OCI-LY7 (cell line): ENCODE measurements at regions not wholly inside any gene's neighbourhood (a gene's known extent, or its start where the extent isn't known, plus 50 kb on each side); places are given as distances from the start of the nearest gene placed in this dataset.

ENCODE experiments used
- BruUV-seq: library from RNA; stranded (reverse); fragments of 400-500 nt; replicated peaks from 2 replicates; lab custom pipeline; 2021; lab: Mats Ljungman, UMichigan
- CTCF ChIA-PET: fragments of 300-600 bp; sonication (Branson Sonifier 250); formaldehyde crosslinking; loops from one replicate; lab custom pipeline; 2022; ENCODE audit warnings: antibody characterized with exemption; ENCODE audit not compliant: unreplicated experiment; lab: Charles Lee
- POLR2A ChIA-PET: fragments of 300-600 bp; sonication (Branson Sonifier 250); formaldehyde crosslinking; loops from one replicate; lab custom pipeline; 2022; ENCODE audit warnings: antibody characterized with exemption; lab: Charles Lee
- DNase-seq: peaks from one replicate; pipeline ENCODE4 v3.0.0-alpha.2; 2015; ENCODE audit warnings: low spot score
- H2AFZ ChIP-seq: fragments of 200-600 bp; sonication (generic), shearing (Covaris generic); 2 replicates; pipeline ENCODE4 v1.6.1; 2014; ENCODE audit warnings: mild to moderate bottlenecking, antibody characterized with exemption, low read length, moderate library complexity
- H3K27ac ChIP-seq: fragments of 200-600 bp; sonication (generic); 2 replicates; pipeline ENCODE4 v1.5.1; 2014; ENCODE audit warnings: mixed run types, low read depth, mild to moderate bottlenecking, moderate library complexity, low read length, inconsistent platforms; ENCODE audit not compliant: poor library complexity, severe bottlenecking
- H3K36me3 ChIP-seq: fragments of 200-600 bp; sonication (generic); 2 replicates; pipeline ENCODE4 v1.6.1; 2014; ENCODE audit warnings: mild to moderate bottlenecking, antibody characterized with exemption, low read length, moderate library complexity, mixed read lengths; ENCODE audit not compliant: insufficient read depth
- H3K4me1 ChIP-seq: fragments of 200-600 bp; sonication (generic); 2 replicates; pipeline ENCODE4 v1.5.1; 2014; ENCODE audit warnings: mild to moderate bottlenecking, low read length; ENCODE audit not compliant: insufficient read depth, poor library complexity, severe bottlenecking
- H3K4me2 ChIP-seq: fragments of 200-600 bp; sonication (generic); 2 replicates; pipeline ENCODE4 v1.6.1; 2014; ENCODE audit warnings: mild to moderate bottlenecking, low read length
- H3K4me3 ChIP-seq: fragments of 200-600 bp; sonication (generic); 2 replicates; pipeline ENCODE4 v1.5.1; 2014; ENCODE audit warnings: mild to moderate bottlenecking, low read depth, low read length; ENCODE audit not compliant: poor library complexity, severe bottlenecking
- H3K79me2 ChIP-seq: fragments of 200-600 bp; sonication (generic); 2 replicates; pipeline ENCODE4 v1.6.1; 2016; ENCODE audit warnings: low read depth, mild to moderate bottlenecking, low read length, moderate library complexity, mixed read lengths; ENCODE audit not compliant: insufficient read depth
- H3K9me2 ChIP-seq: fragments of 200-600 bp; sonication (generic); 2 replicates; pipeline ENCODE4 v1.6.1; 2016; ENCODE audit warnings: mild to moderate bottlenecking, low read length, mixed read lengths; ENCODE audit not compliant: insufficient read depth
- H3K9me3 ChIP-seq: fragments of 200-600 bp; sonication (generic); 2 replicates; pipeline ENCODE4 v1.6.1; 2014; ENCODE audit warnings: mild to moderate bottlenecking, mixed run types, low read length, mixed read lengths
- H4K20me1 ChIP-seq: fragments of 200-600 bp; sonication (generic); 2 replicates; pipeline ENCODE4 v1.6.1; 2014; ENCODE audit warnings: mild to moderate bottlenecking, antibody characterized with exemption, low read length, moderate library complexity, mixed read lengths; ENCODE audit not compliant: insufficient read depth
- CTCF ChIP-seq: fragments of 200-600 bp; sonication (generic); conservative IDR thresholded peaks from 2 replicates; pipeline ENCODE4 v1.5.1; 2014; ENCODE audit warnings: mild to moderate bottlenecking, antibody characterized with exemption, low read length, moderate library complexity, mixed read lengths
- EZH2phosphoT487 ChIP-seq: fragments of 200-600 bp; sonication (generic); IDR thresholded peaks from 2 replicates; pipeline ENCODE4 v1.6.1; 2018; ENCODE audit warnings: low read depth, borderline replicate concordance, mild to moderate bottlenecking, mixed run types, antibody characterized with exemption, low read length, moderate library complexity, mixed read lengths
- intact Hi-C: fragments of 100-400 bp; cut with micrococcal nuclease; formaldehyde crosslinking; loops from one replicate; pipeline ENCODE4 v1.10.0; 2022; ENCODE audit not compliant: unreplicated experiment

GRCh38 chr19:56949626-56950025 is 109.1 kb upstream of the PEG3 start:
- H3K4me2 ChIP-seq, result no peak overlapping the region
- no peak for DNase-seq
- H3K36me3 ChIP-seq, result no peaks in the 10 kb centered on the region
- no TSS peak for BruUV-seq
- ChIA-PET CTCF (no interaction called here), POLR2A (no interaction called here)
- H3K79me2 ChIP-seq, result no peaks in the 10 kb centered on the region
- TF ChIP-seq CTCF, result no peak
- no peak for TF ChIP-seq EZH2phosphoT487
- intact Hi-C loops, result no loop called here
- no peaks in the 10 kb centered on the region for H3K4me1 ChIP-seq
- H2AFZ ChIP-seq, result no peak overlapping the region
- no peak overlapping the region for H3K4me3 ChIP-seq
- no peaks in the 10 kb centered on the region for H3K9me2 ChIP-seq
- no peaks in the 10 kb centered on the region for H4K20me1 ChIP-seq
- H3K27ac ChIP-seq, result no peak overlapping the region
- H3K9me3 ChIP-seq, result no peaks in the 10 kb centered on the region

- TF ChIP-seq EZH2phosphoT487 (no peak), CTCF (no peak)
- no TSS peak for BruUV-seq
- no peaks in the 10 kb centered on the region for H3K9me2 ChIP-seq
- no peak overlapping the region for H3K27ac ChIP-seq
- no peak overlapping the region for H3K4me3 ChIP-seq
- H2AFZ ChIP-seq, result no peak overlapping the region
- no peaks in the 10 kb centered on the region for H3K4me1 ChIP-seq
- intact Hi-C loops, result no loop called here
- no peaks in the 10 kb centered on the region for H4K20me1 ChIP-seq
- no peaks in the 10 kb centered on the region for H3K36me3 ChIP-seq
- ChIA-PET CTCF (no interaction called here), POLR2A (no interaction called here)
- no peaks in the 10 kb centered on the region for H3K79me2 ChIP-seq
- DNase-seq, result no peak
- no peaks in the 10 kb centered on the region for H3K9me3 ChIP-seq
- no peak overlapping the region for H3K4me2 ChIP-seq
Measured at GRCh38 chr19:56951672-56952071, 111.1 kb upstream of the PEG3 start.

GRCh38 chr19:56953470-56953869 is 112.9 kb upstream of the PEG3 start:
- Histone ChIP-seq H3K4me3 (no peak overlapping the region), H3K4me1 (no peaks in the 10 kb centered on the region), H4K20me1 (no peaks in the 10 kb centered on the region), H2AFZ (no peak overlapping the region), H3K9me2 (no peaks in the 10 kb centered on the region), H3K79me2 (no peaks in the 10 kb centered on the region), H3K4me2 (no peak overlapping the region), H3K27ac (no peak overlapping the region), H3K9me3 (no peaks in the 10 kb centered on the region), H3K36me3 (no peaks in the 10 kb centered on the region)
- ChIA-PET POLR2A (no interaction called here), CTCF (no interaction called here)
- intact Hi-C loops, result no loop called here
- TF ChIP-seq EZH2phosphoT487 (no peak), CTCF (no peak)
- no peak for DNase-seq
- BruUV-seq, result no TSS peak
